HG02588 (cell line): ENCODE measurements at regions not wholly inside any gene's neighbourhood (a gene's known extent, or its start where the extent isn't known, plus 50 kb on each side); places are given as distances from the start of the nearest gene placed in this dataset.

Source experiments
- ATAC-seq: cut with Tn5 transposase; IDR thresholded peaks from one replicate; pipeline ENCODE4 v1.9.1; 2021; ENCODE audit warnings: mild to moderate bottlenecking, moderate library complexity; ENCODE audit not compliant: unreplicated experiment

- ATAC-seq, result no peak
Measured at GRCh38 chr5:167639766-167640165, 651.7 kb upstream of the WWC1 start.

DNA sequence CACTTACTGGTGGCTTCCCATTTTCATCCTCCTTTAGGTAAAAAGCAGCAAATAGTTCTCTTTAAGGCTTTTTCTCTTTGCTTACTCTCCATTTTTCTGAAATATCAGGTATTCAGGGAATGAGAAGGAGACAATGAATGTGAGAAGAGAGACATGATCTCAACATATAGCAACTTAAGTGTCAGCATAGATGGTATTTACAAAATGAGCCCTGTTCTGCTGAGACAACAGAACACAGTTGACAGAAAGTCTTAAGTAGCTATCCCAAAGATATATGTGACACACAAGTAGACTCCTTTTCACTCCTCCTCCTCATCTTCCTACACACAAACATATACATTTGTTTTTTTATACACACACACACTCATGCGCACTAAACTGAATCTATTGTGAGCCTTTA, 649.3 kb upstream of the WWC1 start:
- no peak for ATAC-seq

GRCh38 chr5:167642779-167643517, 648.5 kb upstream of the WWC1 start:
- no peak for ATAC-seq

DNA sequence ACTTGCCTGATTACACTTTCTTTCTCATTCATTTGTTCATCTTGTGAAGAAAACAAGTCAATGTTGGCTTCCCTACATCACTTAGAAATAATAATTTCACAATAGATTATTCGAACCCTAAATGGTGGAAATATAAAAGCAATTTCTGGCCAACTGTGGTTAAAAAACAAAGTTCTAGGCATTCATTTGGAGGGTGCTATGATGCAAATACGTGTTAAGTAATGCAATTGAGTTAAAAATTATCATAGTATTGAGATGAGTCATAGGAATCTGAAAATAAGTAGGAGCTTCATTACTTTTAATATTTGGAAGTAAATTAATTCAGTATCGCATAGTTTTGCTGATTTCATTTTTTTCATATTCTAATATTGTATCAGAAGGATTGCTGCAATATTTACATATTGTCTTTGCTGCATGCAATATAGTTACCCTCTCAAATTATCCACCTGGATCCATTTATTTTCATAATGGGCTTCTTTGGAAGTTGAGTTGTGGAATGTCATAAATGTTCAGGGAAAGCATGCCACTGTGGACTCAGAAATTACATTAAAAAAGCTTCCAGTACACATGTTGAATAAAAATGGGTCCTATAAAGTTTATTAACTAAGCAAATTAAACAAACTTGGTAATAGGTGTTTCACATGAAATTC, 647.7 kb upstream of the WWC1 start:
- no peak for ATAC-seq

GRCh38 chr5:167644619-167645018, 646.8 kb upstream of the WWC1 start:
- ATAC-seq, result no peak

GRCh38 chr5:167649471-167649870, 642.0 kb upstream of the WWC1 start:
- ATAC-seq, result no peak

DNA sequence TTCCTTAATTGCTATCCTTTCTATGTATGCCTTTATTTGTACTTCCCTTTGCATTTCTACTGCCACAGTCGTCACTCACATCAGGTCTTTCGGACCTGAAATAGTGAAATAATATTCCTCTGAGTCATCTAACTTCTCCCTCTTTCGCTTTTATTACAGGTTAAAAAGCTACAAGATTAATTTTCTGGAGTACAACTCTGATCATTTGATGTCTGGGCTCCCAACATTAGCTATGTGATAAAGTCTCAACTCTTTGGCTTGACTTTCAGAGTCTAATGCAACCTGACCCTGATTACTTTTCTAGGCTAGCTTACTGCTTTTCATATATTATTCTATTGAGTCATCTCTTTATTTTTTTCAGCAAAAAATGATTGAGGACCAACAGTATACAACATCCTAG, 638.8 kb upstream of the WWC1 start:
- no peak for ATAC-seq

DNA sequence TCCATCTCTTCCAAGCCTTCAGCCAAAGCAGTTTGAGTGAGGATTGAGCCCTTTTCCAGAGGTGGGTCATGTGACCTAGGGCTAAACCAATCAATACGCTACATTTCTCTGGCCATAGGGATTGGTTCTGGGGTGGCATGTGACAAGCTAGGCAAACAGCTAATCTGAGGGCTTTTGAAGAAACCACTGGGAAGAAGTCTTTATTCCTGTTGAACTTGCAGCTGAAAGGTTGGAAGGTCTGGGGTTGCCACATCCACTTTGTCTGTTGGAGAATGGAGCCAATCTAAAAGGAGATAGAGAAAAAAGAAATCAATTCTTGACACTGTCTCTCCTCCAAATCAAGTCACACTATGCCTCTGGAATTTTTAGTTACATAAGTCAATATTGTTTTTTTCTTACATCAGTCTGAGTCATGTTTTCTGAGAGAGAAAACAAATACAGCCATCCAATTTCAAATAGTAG, 637.8 kb upstream of the WWC1 start:
- ATAC-seq, result no peak

- ATAC-seq, result no peak
Measured at GRCh38 chr5:167657016-167657415, 634.4 kb upstream of the WWC1 start.

DNA sequence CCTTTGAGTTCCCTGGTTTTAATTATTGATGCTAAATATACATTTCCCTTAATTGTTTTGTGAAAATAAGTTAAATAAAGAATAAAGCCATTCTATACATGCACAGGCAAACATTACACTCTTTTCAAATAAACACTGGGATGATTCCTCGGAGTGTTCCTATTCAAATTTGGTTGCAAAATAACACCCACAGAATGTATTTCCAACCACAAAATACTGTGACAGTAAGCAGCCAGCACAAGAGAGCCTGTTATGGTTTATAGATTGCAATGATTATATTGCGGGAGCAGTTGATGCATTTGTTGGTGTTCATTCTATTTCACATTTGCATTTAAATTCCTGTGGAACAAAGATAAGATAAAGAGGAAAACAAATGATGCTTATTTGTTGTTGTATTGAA, 632.6 kb upstream of the WWC1 start:
- no peak for ATAC-seq

- ATAC-seq, result no peak
Measured at GRCh38 chr5:167661605-167662004, 629.8 kb upstream of the WWC1 start.

DNA sequence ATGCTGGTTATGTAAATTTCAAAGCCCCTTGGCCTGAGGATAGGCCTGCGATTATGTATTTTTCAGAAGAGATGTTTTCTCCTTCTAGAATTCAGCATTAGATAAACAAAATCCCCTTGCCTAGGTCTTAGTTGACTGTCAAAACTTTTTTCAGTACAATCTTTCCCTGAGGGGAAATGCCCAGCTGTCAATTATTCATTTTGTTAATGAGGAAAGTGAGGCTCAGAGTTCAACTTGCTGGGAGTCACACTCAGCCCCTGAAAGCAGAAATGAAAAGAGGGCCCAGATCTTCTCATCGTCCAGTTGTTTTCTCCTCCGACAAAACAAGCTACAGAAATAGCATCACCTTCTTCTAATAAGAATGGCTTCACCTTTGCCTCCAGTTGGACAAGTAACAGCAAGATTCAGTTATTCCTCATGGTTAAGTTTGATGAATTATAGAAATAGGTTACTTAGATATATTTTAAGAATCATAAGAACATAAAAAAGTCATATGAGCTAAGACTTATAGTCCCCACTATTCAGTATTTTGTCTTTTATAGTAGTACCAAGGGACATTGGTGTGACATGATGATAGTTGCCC, 627.1 kb upstream of the WWC1 start:
- ATAC-seq, result no peak

DNA sequence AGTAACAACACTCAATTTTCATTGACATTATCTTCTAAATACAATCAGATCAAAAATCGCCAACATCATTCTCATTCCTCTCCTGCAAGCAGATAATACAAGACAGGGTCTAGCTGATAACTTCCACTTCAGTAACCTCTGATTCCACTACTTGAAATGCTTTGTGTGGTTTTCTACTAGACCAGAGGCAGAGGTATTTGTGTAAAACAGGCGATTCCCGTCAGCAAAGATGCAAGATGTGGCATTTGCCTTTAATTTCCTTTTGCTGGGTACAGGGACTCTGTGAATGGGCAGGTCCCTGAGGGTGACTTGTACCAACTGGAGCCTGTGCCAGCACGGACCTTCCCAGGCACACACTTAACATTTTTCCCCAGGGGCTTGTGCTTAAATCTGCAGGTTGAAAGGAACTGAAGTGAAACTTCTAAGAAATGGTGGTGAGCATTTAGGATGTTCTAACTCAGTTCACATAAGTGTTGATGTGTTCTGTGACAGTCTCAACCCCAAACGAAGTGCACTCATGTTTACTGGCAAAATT, 625.5 kb upstream of the WWC1 start:
- no peak for ATAC-seq

DNA sequence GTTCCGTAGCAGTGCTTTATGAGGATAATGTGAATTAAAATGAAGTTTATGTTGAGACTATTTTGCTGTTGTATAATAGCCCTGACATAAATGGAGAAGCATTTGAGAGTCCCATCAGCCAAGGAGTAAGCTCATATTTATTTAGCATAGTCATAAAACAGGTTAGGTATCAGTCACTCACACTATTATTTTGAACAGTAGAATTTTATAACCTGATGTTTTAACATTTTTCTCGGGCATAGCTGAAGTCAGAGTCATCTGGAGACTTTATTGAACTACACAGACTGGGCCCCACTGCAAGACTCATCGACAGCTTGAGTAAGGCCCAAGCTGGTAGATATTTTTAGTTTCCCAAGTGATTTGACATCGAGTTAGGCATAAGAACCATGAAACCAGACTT, 620.3 kb upstream of the WWC1 start:
- no peak for ATAC-seq

- no peak for ATAC-seq
Measured at GRCh38 chr5:167673942-167674341, 617.5 kb upstream of the WWC1 start.

- no peak for ATAC-seq
Measured at GRCh38 chr5:167678481-167678880, 613.0 kb upstream of the WWC1 start.

DNA sequence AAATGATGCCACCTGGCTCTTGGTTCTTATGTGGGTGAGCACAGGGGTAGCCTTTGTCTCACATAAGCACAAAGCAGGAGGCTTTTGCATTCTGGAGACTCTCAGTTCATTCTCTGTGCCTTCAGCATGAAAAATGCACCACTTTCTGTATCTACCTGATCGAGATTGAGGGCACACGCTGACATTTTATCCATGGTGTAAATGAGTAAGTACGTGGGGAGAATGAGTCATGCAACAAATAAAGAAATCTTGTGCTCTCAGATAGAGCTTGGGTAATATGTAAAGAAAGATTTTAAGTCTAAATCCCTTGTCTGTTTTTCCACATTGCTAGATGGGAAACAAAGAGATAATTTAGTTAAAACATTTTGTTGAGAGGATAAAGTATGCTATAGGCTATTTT, 607.2 kb upstream of the WWC1 start:
- ATAC-seq, result no peak

GRCh38 chr5:167688341-167689130, 602.9 kb upstream of the WWC1 start:
- no peak for ATAC-seq

DNA sequence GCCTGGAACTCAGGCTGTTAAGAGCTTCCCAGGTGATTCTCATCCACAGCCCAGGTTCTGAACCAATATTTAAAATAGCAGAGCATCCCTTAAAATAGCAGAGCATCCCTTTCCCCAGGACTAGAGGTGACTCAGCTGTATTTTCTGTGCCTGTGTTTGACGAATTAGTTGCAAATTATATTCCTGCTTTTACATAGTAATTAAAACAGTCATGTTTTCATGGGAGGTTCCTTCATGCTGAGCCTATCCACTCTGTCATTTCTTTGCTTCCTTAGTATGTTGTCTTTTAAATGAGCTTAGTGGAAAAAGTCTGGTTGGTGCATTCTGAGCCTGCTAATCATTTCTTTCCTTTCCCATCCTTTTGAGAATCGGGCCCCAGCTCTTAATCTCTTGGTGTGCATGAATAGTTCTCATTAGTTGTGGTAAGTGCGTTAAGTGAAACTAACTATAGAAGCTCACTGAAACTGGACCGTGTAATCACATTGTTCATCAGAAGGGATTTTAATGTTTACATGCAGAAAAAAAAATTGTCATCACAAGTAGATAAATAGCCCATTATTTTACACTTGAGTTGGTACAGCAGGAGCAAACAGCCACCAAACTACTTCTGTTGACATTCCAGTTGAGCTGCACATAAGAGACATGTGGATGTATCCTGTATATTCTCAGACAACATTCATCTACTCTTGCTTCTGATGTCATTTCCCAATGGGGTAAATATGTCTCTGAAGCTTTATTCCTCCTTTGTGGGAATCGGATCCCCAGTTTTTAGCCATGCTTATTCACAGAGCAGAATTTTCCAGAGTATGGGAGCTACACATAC, 596.9 kb upstream of the WWC1 start:
- ATAC-seq, result no peak

DNA sequence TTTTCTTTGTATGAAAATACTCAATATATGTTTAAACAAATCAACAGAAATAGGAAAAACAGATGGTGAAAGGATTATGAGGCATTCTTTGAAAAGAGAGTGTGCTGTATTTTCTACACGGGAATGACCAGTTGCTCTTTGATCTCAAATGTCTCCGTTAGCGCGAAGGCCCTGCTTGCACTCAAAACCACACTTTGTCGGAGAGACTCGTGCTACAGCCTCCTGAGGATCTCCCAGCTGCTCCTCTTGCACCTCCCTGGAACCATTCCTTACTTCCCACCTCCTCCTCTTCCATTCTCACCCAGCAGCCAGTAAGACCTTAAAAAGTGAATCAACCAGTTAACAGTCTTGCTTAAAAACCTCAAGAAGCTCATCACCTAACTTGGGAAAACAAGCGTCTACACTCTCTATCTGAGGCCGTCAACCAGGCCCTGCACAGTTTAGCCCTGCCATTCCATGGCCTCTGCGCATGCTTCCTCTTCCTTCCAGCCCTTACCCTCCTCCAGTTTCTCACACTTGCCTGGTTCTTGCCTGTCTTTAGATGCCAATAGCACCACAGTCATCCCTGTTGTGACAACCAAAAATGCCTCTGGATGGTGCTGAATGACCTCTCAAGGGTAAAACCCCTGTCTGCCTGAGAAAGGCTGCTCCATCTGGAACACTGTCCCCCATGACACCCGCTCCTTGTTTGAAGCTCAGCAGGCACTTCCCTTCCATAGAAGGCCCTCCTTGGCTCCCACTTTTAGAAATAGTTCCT, 594.7 kb upstream of the WWC1 start:
- ATAC-seq, result no peak
